ENCODE measurements at regions not wholly inside any gene's neighbourhood (a gene's known extent, or its start where the extent isn't known, plus 50 kb on each side); places are given as distances from the start of the nearest gene placed in this dataset.

DNA sequence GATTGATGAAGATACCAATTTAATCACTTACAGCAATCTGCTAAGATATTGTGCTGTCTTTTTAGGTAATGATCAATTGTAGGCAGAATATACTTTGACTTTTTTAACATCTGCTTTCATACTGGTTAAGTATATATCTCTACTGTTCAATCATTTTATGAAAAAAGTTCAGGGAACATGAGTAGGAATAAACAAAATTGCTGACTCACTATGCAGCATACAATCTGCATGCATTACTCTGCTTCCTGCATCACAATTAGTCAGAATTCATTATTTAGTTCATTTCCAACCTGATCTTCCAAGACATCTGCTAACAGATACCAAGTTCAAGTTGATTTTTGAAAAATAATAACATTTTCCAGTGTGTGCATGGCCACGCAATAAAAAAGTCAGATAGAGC is 1430.4 kb upstream of the LRRTM1 start:
- DNase-seq (ENCODE audit: low read depth in 2 of 2): peak; percentile 0 to 41
- H2AFZ ChIP-seq (ENCODE audit: low read length): no peak overlapping the region
- no peak overlapping the region for H3K9ac ChIP-seq (ENCODE audit: insufficient read depth, low read length)
- H3K27ac ChIP-seq (ENCODE audit: insufficient read depth, low read length): no peak overlapping the region
- TF ChIP-seq EZH2 (IDR thresholded peaks at IDR 0.05; ENCODE audit: low read length, missing control alignments): no peak
- TF ChIP-seq, protein P1, sequence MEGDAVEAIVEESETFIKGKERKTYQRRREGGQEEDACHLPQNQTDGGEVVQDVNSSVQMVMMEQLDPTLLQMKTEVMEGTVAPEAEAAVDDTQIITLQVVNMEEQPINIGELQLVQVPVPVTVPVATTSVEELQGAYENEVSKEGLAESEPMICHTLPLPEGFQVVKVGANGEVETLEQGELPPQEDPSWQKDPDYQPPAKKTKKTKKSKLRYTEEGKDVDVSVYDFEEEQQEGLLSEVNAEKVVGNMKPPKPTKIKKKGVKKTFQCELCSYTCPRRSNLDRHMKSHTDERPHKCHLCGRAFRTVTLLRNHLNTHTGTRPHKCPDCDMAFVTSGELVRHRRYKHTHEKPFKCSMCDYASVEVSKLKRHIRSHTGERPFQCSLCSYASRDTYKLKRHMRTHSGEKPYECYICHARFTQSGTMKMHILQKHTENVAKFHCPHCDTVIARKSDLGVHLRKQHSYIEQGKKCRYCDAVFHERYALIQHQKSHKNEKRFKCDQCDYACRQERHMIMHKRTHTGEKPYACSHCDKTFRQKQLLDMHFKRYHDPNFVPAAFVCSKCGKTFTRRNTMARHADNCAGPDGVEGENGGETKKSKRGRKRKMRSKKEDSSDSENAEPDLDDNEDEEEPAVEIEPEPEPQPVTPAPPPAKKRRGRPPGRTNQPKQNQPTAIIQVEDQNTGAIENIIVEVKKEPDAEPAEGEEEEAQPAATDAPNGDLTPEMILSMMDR (conservative IDR thresholded peaks at IDR 0.05 in 1 of 2, IDR thresholded peaks at IDR 0.05 in 1 of 2; ENCODE audit: low read depth in 1 of 2, low read length in 2 of 2): no peak
- no peaks in the 10 kb centered on the region for H3K27me3 ChIP-seq (ENCODE audit: control insufficient read depth, insufficient read depth, low read length)
- H3K4me1 ChIP-seq (ENCODE audit: control insufficient read depth, extremely low read depth, insufficient read depth, low read length): no peaks in the 10 kb centered on the region
- H3K79me2 ChIP-seq (ENCODE audit: control insufficient read depth, insufficient read depth, low read length): no peaks in the 10 kb centered on the region
- H3K4me2 ChIP-seq (ENCODE audit: extremely low read depth, insufficient read depth, low read length): no peak overlapping the region
- no peaks in the 10 kb centered on the region for H4K20me1 ChIP-seq (ENCODE audit: control insufficient read depth, extremely low read depth, insufficient read depth, low read length)
- H3K36me3 ChIP-seq (ENCODE audit: control insufficient read depth, insufficient read depth, low read length): no peaks in the 10 kb centered on the region
- no peaks in the 10 kb centered on the region for H3K9me3 ChIP-seq (ENCODE audit: control insufficient read depth, insufficient read depth, low read depth, low read length)
- no peak overlapping the region for H3K4me3 ChIP-seq (replicated peaks in 1 of 4; ENCODE audit: control extremely low read depth in 1 of 4, insufficient read depth in 1 of 4, low read depth in 3 of 4, low read length in 4 of 4)

DNA sequence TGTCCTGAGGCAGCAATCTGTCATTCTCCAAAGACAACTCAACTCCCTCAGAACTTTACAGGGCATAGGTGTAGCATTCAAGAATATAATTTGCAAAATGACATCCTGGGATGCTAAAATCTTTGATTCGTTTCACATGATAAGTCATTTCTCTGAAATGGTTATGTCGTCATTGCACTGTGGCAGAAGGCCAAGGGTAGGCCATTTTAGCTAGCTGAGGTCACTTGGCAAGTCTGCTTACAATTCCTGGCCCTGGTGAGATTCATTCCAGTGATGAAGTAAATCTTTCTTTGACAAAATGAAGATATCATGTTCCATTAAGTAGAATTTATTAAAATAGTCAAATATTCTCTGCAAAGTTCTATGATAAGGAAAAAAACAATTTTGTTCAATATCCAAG is 1410.3 kb upstream of the LRRTM1 start:
- Histone ChIP-seq H3K4me3 (replicated peaks in 1 of 4; ENCODE audit: control extremely low read depth in 1 of 4, insufficient read depth in 1 of 4, low read depth in 3 of 4, low read length in 4 of 4) (no peak overlapping the region), H3K27me3 (ENCODE audit: control insufficient read depth, insufficient read depth, low read length) (no peaks in the 10 kb centered on the region), H3K27ac (ENCODE audit: insufficient read depth, low read length) (no peak overlapping the region), H2AFZ (ENCODE audit: low read length) (no peak overlapping the region), H4K20me1 (ENCODE audit: control insufficient read depth, extremely low read depth, insufficient read depth, low read length) (no peaks in the 10 kb centered on the region), H3K4me2 (ENCODE audit: extremely low read depth, insufficient read depth, low read length) (no peak overlapping the region), H3K79me2 (ENCODE audit: control insufficient read depth, insufficient read depth, low read length) (no peaks in the 10 kb centered on the region), H3K36me3 (ENCODE audit: control insufficient read depth, insufficient read depth, low read length) (no peaks in the 10 kb centered on the region), H3K9ac (ENCODE audit: insufficient read depth, low read length) (no peak overlapping the region), H3K9me3 (ENCODE audit: control insufficient read depth, insufficient read depth, low read depth, low read length) (no peaks in the 10 kb centered on the region), H3K4me1 (ENCODE audit: control insufficient read depth, extremely low read depth, insufficient read depth, low read length) (no peaks in the 10 kb centered on the region)
- TF ChIP-seq EZH2 (IDR thresholded peaks at IDR 0.05; ENCODE audit: low read length, missing control alignments): no peak
- DNase-seq (ENCODE audit: low read depth in 2 of 2): peak; percentile 11 to 35

DNA sequence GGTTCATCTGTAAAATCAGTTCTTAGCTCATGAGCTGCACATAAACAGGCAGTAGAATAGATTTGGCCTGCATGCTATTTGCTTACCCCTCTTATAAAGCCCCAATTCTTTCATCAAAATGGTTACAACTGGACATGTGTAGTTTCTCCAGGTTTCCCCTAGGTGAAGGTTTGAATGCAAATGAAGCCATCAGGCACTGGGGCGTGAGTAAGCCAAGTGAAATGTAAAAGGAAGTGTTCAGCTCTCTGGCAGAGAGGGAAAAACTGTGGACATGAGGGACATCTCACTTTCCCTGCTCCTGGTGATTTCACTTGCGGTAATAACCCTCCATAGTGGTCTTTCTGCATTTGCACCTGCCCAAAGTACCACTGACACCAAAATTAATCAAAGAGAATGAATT is 1402.3 kb upstream of the LRRTM1 start:
- no peaks in the 10 kb centered on the region for H3K36me3 ChIP-seq (ENCODE audit: control insufficient read depth, insufficient read depth, low read length)
- no peak overlapping the region for H3K27ac ChIP-seq (ENCODE audit: insufficient read depth, low read length)
- H3K4me2 ChIP-seq (ENCODE audit: extremely low read depth, insufficient read depth, low read length): no peak overlapping the region
- H3K27me3 ChIP-seq (ENCODE audit: control insufficient read depth, insufficient read depth, low read length): no peaks in the 10 kb centered on the region
- no peak for TF ChIP-seq EZH2 (IDR thresholded peaks at IDR 0.05; ENCODE audit: low read length, missing control alignments)
- TF ChIP-seq, protein P1 (conservative IDR thresholded peaks at IDR 0.05 in 1 of 2, IDR thresholded peaks at IDR 0.05 in 1 of 2; ENCODE audit: low read depth in 1 of 2, low read length in 2 of 2): no peak
- no peaks in the 10 kb centered on the region for H3K4me1 ChIP-seq (ENCODE audit: control insufficient read depth, extremely low read depth, insufficient read depth, low read length)
- DNase-seq (ENCODE audit: low read depth in 2 of 2): no peak
- no peak overlapping the region for H2AFZ ChIP-seq (ENCODE audit: low read length)
- H3K79me2 ChIP-seq (ENCODE audit: control insufficient read depth, insufficient read depth, low read length): no peaks in the 10 kb centered on the region
- no peaks in the 10 kb centered on the region for H4K20me1 ChIP-seq (ENCODE audit: control insufficient read depth, extremely low read depth, insufficient read depth, low read length)
- H3K9ac ChIP-seq (ENCODE audit: insufficient read depth, low read length): no peak overlapping the region
- no peaks in the 10 kb centered on the region for H3K9me3 ChIP-seq (ENCODE audit: control insufficient read depth, insufficient read depth, low read depth, low read length)
- H3K4me3 ChIP-seq (replicated peaks in 1 of 4; ENCODE audit: control extremely low read depth in 1 of 4, insufficient read depth in 1 of 4, low read depth in 3 of 4, low read length in 4 of 4): no peak overlapping the region

Data from fibroblast of lung (primary cell).